Subcutaneous abdominal adipose tissue (tissue), 5 donors: ENCODE measurements at regions not wholly inside any gene's neighbourhood (a gene's known extent, or its start where the extent isn't known, plus 50 kb on each side); places are given as distances from the start of the nearest gene placed in this dataset.
"Not testable (repeated sequence)": the region's sequence is repeated elsewhere in the genome, so short reads cannot be mapped to it uniquely, and the experiment has no call there.

Source experiments
- H3K27ac ChIP-seq: one replicate; pipeline ENCODE4 v1.7.0; 2013; ENCODE audit warnings: low read depth, mild to moderate bottlenecking, inconsistent platforms, low read length, moderate library complexity
- H3K27me3 ChIP-seq, 5 donors: one replicate each; pipeline ENCODE4 v1.7.0; 2013; ENCODE audit warnings: low read length in 5 of 5, inconsistent platforms in 1 of 5; ENCODE audit not compliant: control insufficient read depth in 5 of 5, insufficient read depth in 4 of 5
- H3K36me3 ChIP-seq, 5 donors: one replicate each; pipeline ENCODE4 v1.7.0; 2013; ENCODE audit warnings: low read length in 5 of 5; ENCODE audit not compliant: control insufficient read depth in 5 of 5, insufficient read depth in 5 of 5
- H3K4me1 ChIP-seq, 5 donors: one replicate each; pipeline ENCODE4 v1.7.0; 2013; ENCODE audit warnings: low read length in 5 of 5, mild to moderate bottlenecking in 3 of 5, moderate library complexity in 1 of 5; ENCODE audit not compliant: control insufficient read depth in 5 of 5, insufficient read depth in 5 of 5
- H3K4me3 ChIP-seq, 5 donors: one replicate each; pipeline ENCODE4 v1.7.0; 2013; ENCODE audit warnings: low read length in 5 of 5, low read depth in 1 of 5
- H3K9ac ChIP-seq, 5 donors: one replicate each; pipeline ENCODE4 v1.7.0; 2013; ENCODE audit warnings: low read length in 5 of 5, mild to moderate bottlenecking in 4 of 5, moderate library complexity in 3 of 5
- H3K9me3 ChIP-seq, 5 donors: one replicate each; pipeline ENCODE4 v1.7.0; 2013; ENCODE audit warnings: low read length in 5 of 5; ENCODE audit not compliant: control insufficient read depth in 5 of 5
- donor health status: healthy.
- donor health status: healthy.
- donor health status: healthy.
- donor health status: healthy.
- donor health status: healthy.

GRCh38 chr4:64903986-64904385, 494.7 kb upstream of the TECRL start:
- Histone ChIP-seq H3K4me3 (no peak overlapping the region), H3K9ac (no peak overlapping the region), H3K27me3 (no peaks in the 10 kb centered on the region), H3K4me1 (no peaks in the 10 kb centered on the region), H3K27ac (no peak overlapping the region), H3K36me3 (no peaks in the 10 kb centered on the region), H3K9me3 (no peaks in the 10 kb centered on the region)

DNA sequence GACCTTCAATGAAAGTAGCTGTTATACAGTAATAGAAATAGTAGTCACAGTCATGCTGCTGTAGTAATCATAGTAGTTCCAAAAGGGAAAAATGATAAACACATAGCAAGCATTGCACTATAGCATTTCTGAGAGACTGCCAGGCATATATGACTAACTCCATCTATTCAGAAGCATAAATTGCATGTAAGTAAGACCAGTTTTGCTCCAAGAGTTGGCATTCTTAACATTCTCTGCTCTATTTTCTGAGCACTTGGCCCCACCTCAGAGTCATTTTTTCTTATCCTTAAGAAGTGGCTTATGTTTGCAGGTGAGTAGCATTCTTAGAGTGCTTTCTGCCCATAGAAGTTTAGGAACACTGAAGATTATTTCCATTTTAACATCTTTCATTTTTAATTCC, 490.3 kb upstream of the TECRL start:
- Histone ChIP-seq H3K9ac (no peak overlapping the region), H3K36me3 (no peaks in the 10 kb centered on the region), H3K27me3 (no peaks in the 10 kb centered on the region), H3K4me3 (no peak overlapping the region), H3K9me3 (no peaks in the 10 kb centered on the region), H3K27ac (no peak overlapping the region), H3K4me1 (no peaks in the 10 kb centered on the region)

DNA sequence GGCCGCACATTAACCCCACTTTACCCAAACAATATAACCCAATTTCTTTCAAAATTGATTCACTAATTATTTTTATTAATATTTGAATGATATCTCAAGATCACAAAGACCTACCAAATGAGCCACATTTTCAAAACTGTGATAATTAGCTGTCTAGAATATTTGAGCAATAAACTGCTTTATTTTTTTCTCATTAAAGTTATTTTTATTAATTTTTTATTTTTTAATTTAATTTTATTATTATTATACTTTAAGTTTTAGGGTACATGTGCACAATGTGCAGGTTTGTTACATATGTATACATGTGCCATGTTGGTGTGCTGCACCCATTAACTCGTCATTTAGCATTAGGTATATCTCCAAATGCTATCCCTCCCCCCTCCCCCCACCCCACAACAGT, 489.8 kb upstream of the TECRL start:
- H3K27ac ChIP-seq, H3K4me1 ChIP-seq, H3K9ac ChIP-seq, H3K4me3 ChIP-seq, H3K27me3 ChIP-seq, H3K9me3 ChIP-seq, H3K36me3 ChIP-seq: not testable (repeated sequence)

- Histone ChIP-seq H3K27ac (no peak overlapping the region), H3K36me3 (no peaks in the 10 kb centered on the region), H3K27me3 (no peaks in the 10 kb centered on the region), H3K4me1 (no peaks in the 10 kb centered on the region), H3K9ac (no peak overlapping the region), H3K9me3 (no peaks in the 10 kb centered on the region), H3K4me3 (no peak overlapping the region)
These were observed 488.4 kb upstream of the TECRL start for GRCh38 chr4:64897683-64898082.

GRCh38 chr4:64895031-64895430, 485.8 kb upstream of the TECRL start:
- Histone ChIP-seq H3K27ac (no peak overlapping the region), H3K4me1 (no peaks in the 10 kb centered on the region), H3K4me3 (no peak overlapping the region), H3K9ac (no peak overlapping the region), H3K36me3 (no peaks in the 10 kb centered on the region), H3K27me3 (no peaks in the 10 kb centered on the region), H3K9me3 (no peaks in the 10 kb centered on the region)

- Histone ChIP-seq H3K9me3 (no peaks in the 10 kb centered on the region), H3K9ac (no peak overlapping the region), H3K4me3 (no peak overlapping the region), H3K27me3 (no peaks in the 10 kb centered on the region), H3K36me3 (no peaks in the 10 kb centered on the region), H3K4me1 (no peaks in the 10 kb centered on the region), H3K27ac (no peak overlapping the region)
These were observed 484.0 kb upstream of the TECRL start for GRCh38 chr4:64893205-64893604.

DNA sequence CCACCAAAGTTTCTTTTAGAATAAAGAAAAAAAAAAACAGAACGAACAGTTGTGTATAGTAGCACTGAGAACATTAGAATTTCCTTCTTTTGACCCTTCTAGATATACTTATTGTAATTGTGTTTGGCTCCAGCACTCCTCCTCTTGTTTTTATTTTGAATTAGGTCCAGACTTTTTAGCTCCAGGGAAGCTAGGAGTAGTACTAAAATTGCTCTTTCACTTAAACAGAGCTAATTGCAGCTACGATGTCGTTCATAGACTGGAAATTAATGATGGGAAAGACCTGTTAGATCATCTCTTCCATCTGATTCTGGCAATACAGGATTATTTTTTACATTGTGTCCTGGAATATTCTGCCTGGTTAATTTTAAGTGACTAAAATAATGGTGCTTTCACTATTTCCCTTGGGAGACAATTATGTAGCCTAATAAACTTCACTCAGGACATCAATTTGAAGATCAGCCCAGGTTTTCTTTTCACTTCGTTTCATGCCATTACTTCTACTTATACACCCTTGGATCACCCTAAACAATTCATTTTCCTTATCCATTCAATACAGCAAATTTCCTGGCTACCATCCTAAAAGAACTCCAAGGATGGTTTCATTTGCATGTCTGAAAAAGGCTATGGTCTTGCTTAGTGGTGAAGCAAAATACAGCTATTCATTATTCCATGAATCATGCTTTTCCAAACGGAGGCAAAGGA, 480.8 kb upstream of the TECRL start:
- Histone ChIP-seq H3K4me3 (no peak overlapping the region), H3K9ac (no peak overlapping the region), H3K27me3 (no peaks in the 10 kb centered on the region), H3K9me3 (peaks cover 0 to 2% (median 0%) of the 10 kb centered on the region in 5 donors), H3K36me3 (no peaks in the 10 kb centered on the region), H3K4me1 (no peaks in the 10 kb centered on the region), H3K27ac (no peak overlapping the region)

GRCh38 chr4:64883087-64883807, 474.0 kb upstream of the TECRL start:
- H3K27ac ChIP-seq = no peak overlapping the region
- H3K9ac ChIP-seq = no peak overlapping the region

GRCh38 chr4:64882311-64883086, 473.2 kb upstream of the TECRL start:
- H3K9ac ChIP-seq = no peak overlapping the region
- H3K9me3 ChIP-seq = peaks cover 0 to 2% (median 0%) of the 10 kb centered on the region in 5 donors
- H3K4me1 ChIP-seq = no peaks in the 10 kb centered on the region
- H3K4me3 ChIP-seq = no peak overlapping the region
- no peaks in the 10 kb centered on the region for H3K36me3 ChIP-seq
- H3K27me3 ChIP-seq = no peaks in the 10 kb centered on the region
- H3K27ac ChIP-seq = no peak overlapping the region

More at GRCh38 chr4:64883087-64883807, 474.0 kb upstream of the TECRL start:
- Histone ChIP-seq H3K9me3 (peaks cover 0 to 2% (median 0%) of the 10 kb centered on the region in 5 donors), H3K36me3 (no peaks in the 10 kb centered on the region), H3K4me3 (no peak overlapping the region), H3K4me1 (no peaks in the 10 kb centered on the region), H3K27me3 (no peaks in the 10 kb centered on the region)

DNA sequence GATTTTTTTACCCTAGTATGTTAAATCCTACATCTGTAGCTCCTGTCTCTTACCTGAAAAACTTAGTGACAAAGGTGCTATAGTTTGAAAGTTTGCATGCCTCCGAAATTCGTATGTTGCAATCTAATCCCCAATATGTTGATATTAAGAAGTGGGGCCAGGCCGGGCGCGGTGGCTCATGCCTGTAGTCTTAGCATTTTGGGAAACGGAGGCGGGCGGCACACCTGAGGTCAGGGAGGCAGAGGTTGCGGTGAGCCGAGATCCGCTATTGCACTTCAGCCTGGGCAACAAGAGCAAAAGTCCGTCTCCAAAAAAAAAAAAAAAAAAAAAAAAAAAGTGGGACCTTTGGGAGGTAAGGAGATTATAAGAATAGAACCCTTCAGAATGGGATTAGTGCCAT, 471.3 kb upstream of the TECRL start:
- Histone ChIP-seq H3K4me1 (no peaks in the 10 kb centered on the region), H3K36me3 (no peaks in the 10 kb centered on the region), H3K9me3 (no peaks in the 10 kb centered on the region), H3K27ac (no peak overlapping the region), H3K4me3 (no peak overlapping the region), H3K27me3 (no peaks in the 10 kb centered on the region), H3K9ac (no peak overlapping the region)
